A673 (cell line): ENCODE measurements at regions not wholly inside any gene's neighbourhood (a gene's known extent, or its start where the extent isn't known, plus 50 kb on each side); places are given as distances from the start of the nearest gene placed in this dataset.

Source experiments
- CTCF ChIP-seq: fragments of 300-800, 200-600 bp; sonication (generic); conservative IDR thresholded peaks from 2 replicates; pipeline ENCODE4 v1.5.1; 2017; ENCODE audit warnings: low read depth, mild to moderate bottlenecking, antibody characterized with exemption, low read length, moderate library complexity, mixed read lengths
- EZH2 ChIP-seq: fragments of 200-600 bp; sonication (generic); IDR thresholded peaks from 2 replicates; pipeline ENCODE4 v1.6.1; 2017; ENCODE audit warnings: borderline replicate concordance, low read depth, mild to moderate bottlenecking, mixed read lengths, antibody characterized with exemption, low read length; ENCODE audit not compliant: poor library complexity, severe bottlenecking

- TF ChIP-seq CTCF (no peak), EZH2 (no peak)
Observed at GRCh38 chr5:154676508-154676907, 78.7 kb upstream of the LARP1 start.
